IPS-NIHi11 (cell line): ENCODE measurements at regions not wholly inside any gene's neighbourhood (a gene's known extent, or its start where the extent isn't known, plus 50 kb on each side); places are given as distances from the start of the nearest gene placed in this dataset.
"Not testable (repeated sequence)": the region's sequence is repeated elsewhere in the genome, so short reads cannot be mapped to it uniquely, and the experiment has no call there.

Experiments used
- DNase-seq: peaks from one replicate; pipeline ENCODE4 v3.0.0; 2012; ENCODE audit warnings: mixed read lengths, low spot score

- DNase-seq, result no peak
These were observed 87.7 kb downstream of the RTP5 start for GRCh38 chr2:241957276-241957675.

- no peak for DNase-seq
These were observed 89.5 kb downstream of the RTP5 start for GRCh38 chr2:241958818-241959545.

- no peak for DNase-seq
These were observed 90.3 kb downstream of the RTP5 start for GRCh38 chr2:241959751-241960269.

- no peak for DNase-seq
These were observed 91.9 kb downstream of the RTP5 start for GRCh38 chr2:241961454-241961853.

GRCh38 chr2:241964133-241964532 lies 94.6 kb downstream of the RTP5 start:
- DNase-seq, result no peak

- DNase-seq, result peak; percentile 58
These were observed 96.4 kb downstream of the RTP5 start for GRCh38 chr2:241965931-241966412.

GRCh38 chr2:241966647-241967466 lies 97.3 kb downstream of the RTP5 start:
- DNase-seq, result no peak

GRCh38 chr2:241967467-241968144 lies 98.1 kb downstream of the RTP5 start:
- DNase-seq, result no peak

- DNase-seq, result no peak
These were observed 98.9 kb downstream of the RTP5 start for GRCh38 chr2:241968417-241968816.

GRCh38 chr2:241969182-241969581 lies 99.7 kb downstream of the RTP5 start:
- not testable (repeated sequence) for DNase-seq

GRCh38 chr2:241970716-241971115 lies 101.2 kb downstream of the RTP5 start:
- no peak for DNase-seq

GRCh38 chr2:241974096-241974495 lies 104.6 kb downstream of the RTP5 start:
- DNase-seq, result no peak

- DNase-seq, result no peak
These were observed 105.5 kb downstream of the RTP5 start for GRCh38 chr2:241974851-241975592.

GRCh38 chr2:241975593-241976284 lies 106.2 kb downstream of the RTP5 start:
- DNase-seq, result no peak

GRCh38 chr2:241976296-241976695 lies 106.8 kb downstream of the RTP5 start:
- no peak for DNase-seq

GRCh38 chr2:241977557-241978300 lies 108.2 kb downstream of the RTP5 start:
- DNase-seq, result no peak

GRCh38 chr2:241978670-241979069 lies 109.1 kb downstream of the RTP5 start:
- DNase-seq, result no peak

- no peak for DNase-seq
These were observed 110.7 kb downstream of the RTP5 start for GRCh38 chr2:241980193-241980592.

- DNase-seq, result no peak
These were observed 111.7 kb downstream of the RTP5 start for GRCh38 chr2:241981076-241981700.
